ENCODE measurements at regions not wholly inside any gene's neighbourhood (a gene's known extent, or its start where the extent isn't known, plus 50 kb on each side); places are given as distances from the start of the nearest gene placed in this dataset.

DNA sequence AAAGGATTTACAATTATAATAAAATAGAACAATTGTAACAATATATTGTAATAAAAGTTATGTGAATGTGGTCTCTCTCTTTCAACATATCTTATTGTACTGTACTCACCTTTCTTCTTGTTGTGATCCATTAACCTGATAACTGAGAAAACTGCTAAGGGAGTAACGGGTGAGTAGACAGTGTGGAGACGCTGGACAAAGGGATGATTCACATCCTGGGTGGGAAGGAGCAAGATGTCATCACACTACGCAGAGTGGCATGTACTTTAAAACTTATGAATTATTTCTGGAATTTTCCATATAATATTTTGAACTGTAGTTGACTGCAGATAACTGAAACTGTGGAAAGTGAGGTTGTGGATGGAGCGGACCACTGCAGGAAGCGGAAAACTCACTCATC, 91.2 kb upstream of the PLPP4 start (continued):
- TF ChIP-seq, protein P1, sequence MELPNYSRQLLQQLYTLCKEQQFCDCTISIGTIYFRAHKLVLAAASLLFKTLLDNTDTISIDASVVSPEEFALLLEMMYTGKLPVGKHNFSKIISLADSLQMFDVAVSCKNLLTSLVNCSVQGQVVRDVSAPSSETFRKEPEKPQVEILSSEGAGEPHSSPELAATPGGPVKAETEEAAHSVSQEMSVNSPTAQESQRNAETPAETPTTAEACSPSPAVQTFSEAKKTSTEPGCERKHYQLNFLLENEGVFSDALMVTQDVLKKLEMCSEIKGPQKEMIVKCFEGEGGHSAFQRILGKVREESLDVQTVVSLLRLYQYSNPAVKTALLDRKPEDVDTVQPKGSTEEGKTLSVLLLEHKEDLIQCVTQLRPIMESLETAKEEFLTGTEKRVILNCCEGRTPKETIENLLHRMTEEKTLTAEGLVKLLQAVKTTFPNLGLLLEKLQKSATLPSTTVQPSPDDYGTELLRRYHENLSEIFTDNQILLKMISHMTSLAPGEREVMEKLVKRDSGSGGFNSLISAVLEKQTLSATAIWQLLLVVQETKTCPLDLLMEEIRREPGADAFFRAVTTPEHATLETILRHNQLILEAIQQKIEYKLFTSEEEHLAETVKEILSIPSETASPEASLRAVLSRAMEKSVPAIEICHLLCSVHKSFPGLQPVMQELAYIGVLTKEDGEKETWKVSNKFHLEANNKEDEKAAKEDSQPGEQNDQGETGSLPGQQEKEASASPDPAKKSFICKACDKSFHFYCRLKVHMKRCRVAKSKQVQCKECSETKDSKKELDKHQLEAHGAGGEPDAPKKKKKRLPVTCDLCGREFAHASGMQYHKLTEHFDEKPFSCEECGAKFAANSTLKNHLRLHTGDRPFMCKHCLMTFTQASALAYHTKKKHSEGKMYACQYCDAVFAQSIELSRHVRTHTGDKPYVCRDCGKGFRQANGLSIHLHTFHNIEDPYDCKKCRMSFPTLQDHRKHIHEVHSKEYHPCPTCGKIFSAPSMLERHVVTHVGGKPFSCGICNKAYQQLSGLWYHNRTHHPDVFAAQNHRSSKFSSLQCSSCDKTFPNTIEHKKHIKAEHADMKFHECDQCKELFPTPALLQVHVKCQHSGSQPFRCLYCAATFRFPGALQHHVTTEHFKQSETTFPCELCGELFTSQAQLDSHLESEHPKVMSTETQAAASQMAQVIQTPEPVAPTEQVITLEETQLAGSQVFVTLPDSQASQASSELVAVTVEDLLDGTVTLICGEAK (IDR thresholded peaks at IDR 0.05): no peak
- TF ChIP-seq, protein P1 (CRISPR knock-in tag; IDR thresholded peaks at IDR 0.05): no peak
- TF ChIP-seq BRF1 (IDR thresholded peaks at IDR 0.05; ENCODE audit: borderline replicate concordance, extremely low read depth, insufficient read length): no peak
- TF ChIP-seq, protein P2, sequence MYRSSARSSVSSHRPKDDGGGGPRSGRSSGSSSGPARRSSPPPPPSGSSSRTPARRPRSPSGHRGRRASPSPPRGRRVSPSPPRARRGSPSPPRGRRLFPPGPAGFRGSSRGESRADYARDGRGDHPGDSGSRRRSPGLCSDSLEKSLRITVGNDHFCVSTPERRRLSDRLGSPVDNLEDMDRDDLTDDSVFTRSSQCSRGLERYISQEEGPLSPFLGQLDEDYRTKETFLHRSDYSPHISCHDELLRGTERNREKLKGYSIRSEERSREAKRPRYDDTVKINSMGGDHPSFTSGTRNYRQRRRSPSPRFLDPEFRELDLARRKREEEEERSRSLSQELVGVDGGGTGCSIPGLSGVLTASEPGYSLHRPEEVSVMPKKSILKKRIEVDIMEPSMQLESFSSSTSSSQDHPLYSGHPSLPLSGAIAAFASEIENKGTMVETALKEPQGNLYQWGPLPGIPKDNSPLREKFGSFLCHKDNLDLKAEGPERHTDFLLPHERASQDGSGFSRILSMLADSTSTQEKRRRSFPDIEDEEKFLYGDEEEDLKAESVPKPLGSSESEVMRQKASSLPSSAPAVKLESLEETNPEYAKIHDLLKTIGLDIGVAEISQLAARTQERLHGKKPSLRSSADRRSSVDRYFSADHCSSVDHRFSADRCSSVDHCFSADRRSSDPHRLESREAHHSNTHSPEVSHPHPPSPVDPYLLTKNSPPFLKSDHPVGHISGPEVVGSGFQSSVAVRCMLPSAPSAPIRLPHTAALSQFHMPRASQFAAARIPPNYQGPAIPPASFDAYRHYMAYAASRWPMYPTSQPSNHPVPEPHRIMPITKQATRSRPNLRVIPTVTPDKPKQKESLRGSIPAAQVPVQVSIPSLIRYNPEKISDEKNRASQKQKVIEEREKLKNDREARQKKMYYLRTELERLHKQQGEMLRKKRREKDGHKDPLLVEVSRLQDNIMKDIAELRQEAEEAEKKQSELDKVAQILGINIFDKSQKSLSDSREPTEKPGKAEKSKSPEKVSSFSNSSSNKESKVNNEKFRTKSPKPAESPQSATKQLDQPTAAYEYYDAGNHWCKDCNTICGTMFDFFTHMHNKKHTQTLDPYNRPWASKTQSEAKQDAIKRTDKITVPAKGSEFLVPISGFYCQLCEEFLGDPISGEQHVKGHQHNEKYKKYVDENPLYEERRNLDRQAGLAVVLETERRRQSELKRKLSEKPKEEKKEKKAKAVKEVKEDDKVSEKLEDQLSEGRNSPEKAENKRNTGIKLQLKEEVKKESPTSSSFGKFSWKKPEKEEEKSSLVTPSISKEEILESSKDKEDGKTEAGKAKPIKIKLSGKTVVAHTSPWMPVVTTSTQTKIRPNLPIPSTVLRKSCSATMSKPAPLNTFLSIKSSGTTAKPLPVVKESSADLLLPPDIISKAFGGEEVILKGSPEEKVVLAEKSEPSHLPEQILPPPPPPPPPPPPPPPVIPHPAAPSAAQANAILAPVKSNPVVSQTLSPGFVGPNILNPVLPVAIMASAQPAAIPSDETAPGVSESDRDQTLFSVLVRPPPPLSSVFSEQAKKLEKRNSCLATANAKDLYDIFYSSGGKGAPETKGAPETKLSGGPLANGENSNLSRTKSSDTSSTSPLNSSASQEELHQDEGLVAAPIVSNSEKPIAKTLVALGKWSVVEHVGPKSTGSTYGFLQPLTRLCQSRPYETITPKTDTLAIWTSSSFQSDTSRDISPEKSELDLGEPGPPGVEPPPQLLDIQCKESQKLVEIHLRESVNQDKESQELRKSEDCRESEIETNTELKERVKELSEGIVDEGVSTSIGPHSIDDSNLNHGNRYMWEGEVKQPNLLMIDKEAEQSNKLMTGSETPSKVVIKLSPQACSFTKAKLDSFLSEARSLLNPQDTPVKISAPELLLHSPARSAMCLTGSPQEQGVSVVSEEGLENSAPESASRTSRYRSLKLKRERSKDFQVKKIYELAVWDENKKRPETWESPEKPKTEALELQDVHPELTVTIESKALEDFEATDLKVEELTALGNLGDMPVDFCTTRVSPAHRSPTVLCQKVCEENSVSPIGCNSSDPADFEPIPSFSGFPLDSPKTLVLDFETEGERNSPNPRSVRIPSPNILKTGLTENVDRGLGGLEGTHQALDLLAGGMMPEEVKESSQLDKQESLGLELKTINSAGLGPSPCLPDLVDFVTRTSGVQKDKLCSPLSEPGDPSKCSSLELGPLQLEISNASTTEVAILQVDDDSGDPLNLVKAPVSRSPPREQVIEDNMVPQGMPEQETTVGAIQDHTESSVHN (IDR thresholded peaks at IDR 0.05; ENCODE audit: borderline replicate concordance in 1 of 2, low read depth in 1 of 2): no peak
- TF ChIP-seq CBX5 (IDR thresholded peaks at IDR 0.05; ENCODE audit: borderline replicate concordance, low read depth): no peak
- no peak for TF ChIP-seq HDAC2 (IDR thresholded peaks at IDR 0.05)
- TF ChIP-seq ZKSCAN3 (CRISPR knock-in tag; IDR thresholded peaks at IDR 0.05): no peak
- no peak for TF ChIP-seq EHMT2 (IDR thresholded peaks at IDR 0.05)
- TF ChIP-seq HMG20B (CRISPR knock-in tag; IDR thresholded peaks at IDR 0.05): no peak
